ENCODE measurements at regions not wholly inside any gene's neighbourhood (a gene's known extent, or its start where the extent isn't known, plus 50 kb on each side); places are given as distances from the start of the nearest gene placed in this dataset.
"Not testable (repeated sequence)": the region's sequence is repeated elsewhere in the genome, so short reads cannot be mapped to it uniquely, and the experiment has no call there.

GRCh38 chr11:69894181-69894611, 75.0 kb upstream of the FGF3 start:
- H3K9ac ChIP-seq (ENCODE audit: low read depth in 1 of 2, low read length in 2 of 2): no peak overlapping the region
- no peak overlapping the region for H3K4me3 ChIP-seq (ENCODE audit: low read length in 2 of 2)
- peaks cover 30 to 33% of the 10 kb centered on the region in 2 donors for H3K4me1 ChIP-seq (ENCODE audit: control insufficient read depth in 2 of 2, insufficient read depth in 2 of 2, low read length in 2 of 2)
- no peaks in the 10 kb centered on the region for H3K36me3 ChIP-seq (ENCODE audit: control insufficient read depth in 2 of 2, insufficient read depth in 2 of 2, low read length in 2 of 2)
- no peaks in the 10 kb centered on the region for H3K27me3 ChIP-seq (ENCODE audit: control insufficient read depth in 2 of 2, insufficient read depth in 2 of 2, low read length in 2 of 2)
- no peaks in the 10 kb centered on the region for H3K9me3 ChIP-seq (ENCODE audit: control insufficient read depth in 2 of 2, low read length in 2 of 2)
- no peak overlapping the region for H3K27ac ChIP-seq (ENCODE audit: low read depth in 2 of 2, low read length in 2 of 2)

- H3K4me1 ChIP-seq (ENCODE audit: control insufficient read depth in 2 of 2, insufficient read depth in 2 of 2, low read length in 2 of 2): peaks cover 30 to 33% of the 10 kb centered on the region in 2 donors
- no peaks in the 10 kb centered on the region for H3K27me3 ChIP-seq (ENCODE audit: control insufficient read depth in 2 of 2, insufficient read depth in 2 of 2, low read length in 2 of 2)
- no peaks in the 10 kb centered on the region for H3K36me3 ChIP-seq (ENCODE audit: control insufficient read depth in 2 of 2, insufficient read depth in 2 of 2, low read length in 2 of 2)
- no peak overlapping the region for H3K4me3 ChIP-seq (ENCODE audit: low read length in 2 of 2)
- no peak overlapping the region for H3K9ac ChIP-seq (ENCODE audit: low read depth in 1 of 2, low read length in 2 of 2)
- no peak overlapping the region for H3K27ac ChIP-seq (ENCODE audit: low read depth in 2 of 2, low read length in 2 of 2)
- no peaks in the 10 kb centered on the region for H3K9me3 ChIP-seq (ENCODE audit: control insufficient read depth in 2 of 2, low read length in 2 of 2)
Observed at GRCh38 chr11:69894648-69895047, 75.4 kb upstream of the FGF3 start.

- H3K27ac ChIP-seq (ENCODE audit: low read depth in 2 of 2, low read length in 2 of 2): no peak overlapping the region
- H3K4me3 ChIP-seq (ENCODE audit: low read length in 2 of 2): no peak overlapping the region
- no peaks in the 10 kb centered on the region for H3K9me3 ChIP-seq (ENCODE audit: control insufficient read depth in 2 of 2, low read length in 2 of 2)
- H3K36me3 ChIP-seq (ENCODE audit: control insufficient read depth in 2 of 2, insufficient read depth in 2 of 2, low read length in 2 of 2): no peaks in the 10 kb centered on the region
- H3K9ac ChIP-seq (ENCODE audit: low read depth in 1 of 2, low read length in 2 of 2): no peak overlapping the region
- H3K27me3 ChIP-seq (ENCODE audit: control insufficient read depth in 2 of 2, insufficient read depth in 2 of 2, low read length in 2 of 2): no peaks in the 10 kb centered on the region
- H3K4me1 ChIP-seq (ENCODE audit: control insufficient read depth in 2 of 2, insufficient read depth in 2 of 2, low read length in 2 of 2): peaks cover 22 to 23% of the 10 kb centered on the region in 2 donors
Observed at GRCh38 chr11:69896250-69896649, 77.0 kb upstream of the FGF3 start.

- Histone ChIP-seq H3K36me3 (ENCODE audit: control insufficient read depth in 2 of 2, insufficient read depth in 2 of 2, low read length in 2 of 2) (no peaks in the 10 kb centered on the region), H3K9me3 (ENCODE audit: control insufficient read depth in 2 of 2, low read length in 2 of 2) (no peaks in the 10 kb centered on the region), H3K27ac (ENCODE audit: low read depth in 2 of 2, low read length in 2 of 2) (no peak overlapping the region), H3K4me1 (ENCODE audit: control insufficient read depth in 2 of 2, insufficient read depth in 2 of 2, low read length in 2 of 2) (peaks cover 6 to 7% of the 10 kb centered on the region in 2 donors), H3K4me3 (ENCODE audit: low read length in 2 of 2) (no peak overlapping the region), H3K27me3 (ENCODE audit: control insufficient read depth in 2 of 2, insufficient read depth in 2 of 2, low read length in 2 of 2) (no peaks in the 10 kb centered on the region), H3K9ac (ENCODE audit: low read depth in 1 of 2, low read length in 2 of 2) (no peak overlapping the region)
Observed at GRCh38 chr11:69898123-69898522, 78.9 kb upstream of the FGF3 start.

- Histone ChIP-seq H3K9me3 (ENCODE audit: control insufficient read depth in 2 of 2, low read length in 2 of 2) (no peaks in the 10 kb centered on the region), H3K4me3 (ENCODE audit: low read length in 2 of 2) (no peak overlapping the region), H3K4me1 (ENCODE audit: control insufficient read depth in 2 of 2, insufficient read depth in 2 of 2, low read length in 2 of 2) (peaks cover under 1 to 3% of the 10 kb centered on the region in 2 donors), H3K9ac (ENCODE audit: low read depth in 1 of 2, low read length in 2 of 2) (no peak overlapping the region), H3K36me3 (ENCODE audit: control insufficient read depth in 2 of 2, insufficient read depth in 2 of 2, low read length in 2 of 2) (no peaks in the 10 kb centered on the region), H3K27ac (ENCODE audit: low read depth in 2 of 2, low read length in 2 of 2) (no peak overlapping the region), H3K27me3 (ENCODE audit: control insufficient read depth in 2 of 2, insufficient read depth in 2 of 2, low read length in 2 of 2) (no peaks in the 10 kb centered on the region)
Observed at GRCh38 chr11:69899957-69900821, 81.0 kb upstream of the FGF3 start.

GRCh38 chr11:69900822-69901302, 81.6 kb upstream of the FGF3 start:
- H3K27me3 ChIP-seq (ENCODE audit: control insufficient read depth in 2 of 2, insufficient read depth in 2 of 2, low read length in 2 of 2); H3K36me3 ChIP-seq (ENCODE audit: control insufficient read depth in 2 of 2, insufficient read depth in 2 of 2, low read length in 2 of 2): not testable (repeated sequence)

GRCh38 chr11:69902337-69902736, 83.1 kb upstream of the FGF3 start:
- Histone ChIP-seq H3K4me3 (ENCODE audit: low read length in 2 of 2) (no peak overlapping the region), H3K9me3 (ENCODE audit: control insufficient read depth in 2 of 2, low read length in 2 of 2) (no peaks in the 10 kb centered on the region), H3K9ac (ENCODE audit: low read depth in 1 of 2, low read length in 2 of 2) (no peak overlapping the region), H3K27me3 (ENCODE audit: control insufficient read depth in 2 of 2, insufficient read depth in 2 of 2, low read length in 2 of 2) (no peaks in the 10 kb centered on the region), H3K4me1 (ENCODE audit: control insufficient read depth in 2 of 2, insufficient read depth in 2 of 2, low read length in 2 of 2) (peaks cover 9% of the 10 kb centered on the region in 2 donors), H3K36me3 (ENCODE audit: control insufficient read depth in 2 of 2, insufficient read depth in 2 of 2, low read length in 2 of 2) (no peaks in the 10 kb centered on the region), H3K27ac (ENCODE audit: low read depth in 2 of 2, low read length in 2 of 2) (no peak overlapping the region)

More at GRCh38 chr11:69900822-69901302, 81.6 kb upstream of the FGF3 start:
- H3K27ac ChIP-seq (ENCODE audit: low read depth in 2 of 2, low read length in 2 of 2); H3K9ac ChIP-seq (ENCODE audit: low read depth in 1 of 2, low read length in 2 of 2); H3K4me3 ChIP-seq (ENCODE audit: low read length in 2 of 2); H3K9me3 ChIP-seq (ENCODE audit: control insufficient read depth in 2 of 2, low read length in 2 of 2); H3K4me1 ChIP-seq (ENCODE audit: control insufficient read depth in 2 of 2, insufficient read depth in 2 of 2, low read length in 2 of 2): not testable (repeated sequence)

GRCh38 chr11:69903211-69903610, 84.0 kb upstream of the FGF3 start:
- no peak overlapping the region for H3K27ac ChIP-seq (ENCODE audit: low read depth in 2 of 2, low read length in 2 of 2)
- no peaks in the 10 kb centered on the region for H3K27me3 ChIP-seq (ENCODE audit: control insufficient read depth in 2 of 2, insufficient read depth in 2 of 2, low read length in 2 of 2)
- H3K9ac ChIP-seq (ENCODE audit: low read depth in 1 of 2, low read length in 2 of 2): no peak overlapping the region
- H3K9me3 ChIP-seq (ENCODE audit: control insufficient read depth in 2 of 2, low read length in 2 of 2): no peaks in the 10 kb centered on the region
- H3K4me1 ChIP-seq (ENCODE audit: control insufficient read depth in 2 of 2, insufficient read depth in 2 of 2, low read length in 2 of 2): peaks cover 9% of the 10 kb centered on the region in 2 donors
- H3K4me3 ChIP-seq (ENCODE audit: low read length in 2 of 2): no peak overlapping the region
- H3K36me3 ChIP-seq (ENCODE audit: control insufficient read depth in 2 of 2, insufficient read depth in 2 of 2, low read length in 2 of 2): no peaks in the 10 kb centered on the region

GRCh38 chr11:69904161-69904973, 85.2 kb upstream of the FGF3 start:
- H3K9me3 ChIP-seq (ENCODE audit: control insufficient read depth in 2 of 2, low read length in 2 of 2): no peaks in the 10 kb centered on the region
- no peak overlapping the region for H3K27ac ChIP-seq (ENCODE audit: low read depth in 2 of 2, low read length in 2 of 2)
- no peaks in the 10 kb centered on the region for H3K36me3 ChIP-seq (ENCODE audit: control insufficient read depth in 2 of 2, insufficient read depth in 2 of 2, low read length in 2 of 2)
- peaks cover 9% of the 10 kb centered on the region in 2 donors for H3K4me1 ChIP-seq (ENCODE audit: control insufficient read depth in 2 of 2, insufficient read depth in 2 of 2, low read length in 2 of 2)
- H3K27me3 ChIP-seq (ENCODE audit: control insufficient read depth in 2 of 2, insufficient read depth in 2 of 2, low read length in 2 of 2): peaks cover 3 to 4% of the 10 kb centered on the region in 2 donors
- no peak overlapping the region for H3K4me3 ChIP-seq (ENCODE audit: low read length in 2 of 2)
- H3K9ac ChIP-seq (ENCODE audit: low read depth in 1 of 2, low read length in 2 of 2): no peak overlapping the region

- H3K4me3 ChIP-seq (ENCODE audit: low read length in 2 of 2): no peak overlapping the region
- H3K9me3 ChIP-seq (ENCODE audit: control insufficient read depth in 2 of 2, low read length in 2 of 2): no peaks in the 10 kb centered on the region
- peaks cover 4% of the 10 kb centered on the region in 2 donors for H3K27me3 ChIP-seq (ENCODE audit: control insufficient read depth in 2 of 2, insufficient read depth in 2 of 2, low read length in 2 of 2)
- no peaks in the 10 kb centered on the region for H3K36me3 ChIP-seq (ENCODE audit: control insufficient read depth in 2 of 2, insufficient read depth in 2 of 2, low read length in 2 of 2)
- no peak overlapping the region for H3K27ac ChIP-seq (ENCODE audit: low read depth in 2 of 2, low read length in 2 of 2)
- H3K4me1 ChIP-seq (ENCODE audit: control insufficient read depth in 2 of 2, insufficient read depth in 2 of 2, low read length in 2 of 2): peaks cover 9% of the 10 kb centered on the region in 2 donors
- no peak overlapping the region for H3K9ac ChIP-seq (ENCODE audit: low read depth in 1 of 2, low read length in 2 of 2)
Observed at GRCh38 chr11:69904974-69905535, 85.8 kb upstream of the FGF3 start.
